Stimulated activated CD4-positive, alpha-beta T cell treated with anti-CD3 and anti-CD28 coated beads, Interleukin-12 subunit alpha, Interleukin-12 subunit beta, amount 100 ng/mL, for 24 hours (primary cell): ENCODE measurements at regions not wholly inside any gene's neighbourhood (a gene's known extent, or its start where the extent isn't known, plus 50 kb on each side); places are given as distances from the start of the nearest gene placed in this dataset.
"Not testable (repeated sequence)": the region's sequence is repeated elsewhere in the genome, so short reads cannot be mapped to it uniquely, and the experiment has no call there.

Experiments
- DNase-seq, 2 experiments: peaks; one replicate each; pipeline ENCODE4 v3.0.0-alpha.2; 2020; ENCODE audit warnings: low read depth in 2 of 2

DNA sequence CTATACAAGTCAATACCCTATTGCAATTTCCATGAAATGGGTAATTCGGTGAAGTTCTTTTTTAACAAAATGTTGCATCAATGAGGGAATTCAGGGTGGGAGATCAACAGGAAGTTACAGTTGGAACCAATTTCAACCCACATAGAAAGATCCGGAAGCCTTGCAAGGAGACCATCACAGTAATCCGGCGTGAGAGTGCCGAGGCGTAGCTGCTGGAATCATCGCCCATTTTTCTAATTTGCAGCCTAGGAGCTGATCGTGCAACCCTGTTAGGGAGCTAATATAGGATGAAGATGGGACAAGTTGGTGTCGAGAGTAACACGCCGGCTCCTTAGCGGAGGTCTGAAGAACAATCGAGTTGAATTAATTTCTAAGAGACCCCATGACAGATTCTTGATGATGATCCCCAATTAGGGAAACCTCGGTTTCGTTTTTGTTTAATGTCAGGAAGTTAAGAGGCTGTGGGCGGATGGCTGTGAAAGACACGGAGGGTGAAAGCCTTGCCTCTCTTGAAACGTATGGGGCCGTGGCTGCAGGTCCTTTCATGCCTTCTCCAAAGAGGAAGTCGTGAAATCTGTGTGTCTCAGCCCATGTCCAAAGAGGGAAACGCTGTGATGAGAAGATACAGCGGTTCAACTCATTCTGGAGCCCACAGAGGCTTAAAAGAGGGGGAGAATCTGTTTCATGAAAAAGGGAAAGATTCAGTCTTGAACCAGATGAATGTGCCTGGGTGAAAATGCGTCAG is 51.2 kb upstream of the CARD11 start:
- no peak for DNase-seq

DNA sequence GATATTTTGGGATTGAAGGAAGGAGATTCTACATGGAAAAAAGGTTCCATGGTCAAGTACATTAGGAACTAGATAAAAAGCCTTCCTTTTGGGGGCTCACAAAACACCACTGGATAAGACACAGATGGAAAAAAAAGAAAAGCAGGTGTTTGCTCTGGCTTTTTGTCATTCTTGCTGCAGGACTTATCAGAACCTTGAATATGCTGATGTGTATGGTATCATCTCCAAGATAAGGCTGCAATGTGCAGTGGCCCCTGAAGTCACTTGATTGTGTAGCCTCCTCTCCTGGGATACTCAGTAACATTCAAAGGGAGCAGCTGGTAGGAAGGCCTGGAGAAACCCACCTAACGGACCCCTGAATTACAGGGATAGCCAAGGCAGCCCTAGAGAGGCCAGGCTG is 54.1 kb upstream of the CARD11 start:
- no peak for DNase-seq

DNA sequence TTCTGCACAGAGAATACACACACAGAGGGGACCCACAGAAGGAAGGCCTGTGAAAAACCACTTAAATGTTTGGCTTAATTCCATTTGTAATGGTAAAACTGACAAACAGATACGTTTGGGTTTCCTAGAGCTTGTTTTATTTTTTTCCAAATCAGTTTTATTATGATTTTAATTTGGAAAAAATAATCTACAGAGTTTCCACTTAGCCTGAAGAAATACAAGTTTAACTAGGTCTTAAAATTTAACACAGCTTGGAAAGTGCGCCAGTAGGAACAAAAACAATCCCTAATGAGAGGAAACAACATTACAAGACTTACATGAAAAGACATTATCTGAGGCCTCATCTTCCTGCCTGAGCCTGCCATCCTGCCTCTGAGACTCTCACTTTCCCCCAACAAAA is 58.5 kb upstream of the CARD11 start:
- DNase-seq, result no peak

DNA sequence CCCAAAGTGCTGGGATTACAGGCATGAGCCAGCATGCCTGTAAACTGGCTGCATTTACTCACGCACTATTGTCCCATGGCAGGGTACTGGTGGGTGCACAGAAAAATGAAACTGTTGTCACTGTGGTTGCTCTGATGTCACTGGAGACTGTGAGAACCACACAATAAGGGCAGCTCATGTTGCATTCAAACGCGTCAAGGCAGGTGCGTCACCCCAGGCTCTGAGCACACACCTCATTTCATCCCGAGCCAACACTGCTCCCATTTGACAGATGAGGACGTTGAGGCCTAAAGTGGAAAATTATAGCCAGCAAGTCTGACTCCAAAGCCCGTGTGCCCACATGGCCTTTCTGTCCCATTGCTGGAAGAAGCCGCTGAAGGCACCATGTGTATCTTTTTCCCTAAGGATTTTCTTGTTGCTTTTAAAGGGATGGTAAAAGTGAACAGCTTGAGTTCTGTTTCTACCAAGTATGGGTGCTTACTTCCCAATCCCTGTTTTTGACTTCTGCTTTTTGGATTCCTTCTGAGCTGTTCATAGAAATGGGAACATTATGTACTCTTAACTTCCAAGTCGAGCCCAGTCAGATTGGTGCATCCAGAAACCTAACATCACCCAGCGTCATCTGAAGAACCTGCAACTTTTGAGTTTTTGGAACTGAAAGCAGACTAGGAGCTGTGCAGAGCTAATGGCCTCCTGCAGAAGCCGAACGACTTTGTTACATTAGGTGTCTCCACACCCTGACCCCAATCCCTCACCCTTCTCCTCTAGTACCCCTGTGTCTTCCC is 60.1 kb upstream of the CARD11 start:
- no peak for DNase-seq

DNA sequence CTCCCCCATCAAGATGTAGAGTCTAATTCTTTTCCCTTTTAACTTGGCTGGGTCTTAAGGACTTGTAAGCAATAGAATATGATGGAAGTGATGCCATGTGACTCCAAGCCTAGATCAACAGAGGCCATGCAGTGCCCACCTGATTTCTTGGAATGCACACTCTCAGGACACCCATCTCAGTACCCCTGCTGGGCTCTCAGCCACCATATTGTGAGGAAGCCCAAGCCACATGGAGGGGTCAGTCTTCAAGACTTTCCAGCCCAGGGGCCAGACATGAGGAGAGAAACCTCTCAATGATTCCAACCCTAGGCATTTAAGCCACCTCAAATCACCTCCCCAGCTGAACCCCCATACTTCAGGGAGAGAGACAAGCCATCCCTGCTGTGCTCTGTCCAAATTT is 62.2 kb upstream of the CARD11 start:
- no peak for DNase-seq

DNA sequence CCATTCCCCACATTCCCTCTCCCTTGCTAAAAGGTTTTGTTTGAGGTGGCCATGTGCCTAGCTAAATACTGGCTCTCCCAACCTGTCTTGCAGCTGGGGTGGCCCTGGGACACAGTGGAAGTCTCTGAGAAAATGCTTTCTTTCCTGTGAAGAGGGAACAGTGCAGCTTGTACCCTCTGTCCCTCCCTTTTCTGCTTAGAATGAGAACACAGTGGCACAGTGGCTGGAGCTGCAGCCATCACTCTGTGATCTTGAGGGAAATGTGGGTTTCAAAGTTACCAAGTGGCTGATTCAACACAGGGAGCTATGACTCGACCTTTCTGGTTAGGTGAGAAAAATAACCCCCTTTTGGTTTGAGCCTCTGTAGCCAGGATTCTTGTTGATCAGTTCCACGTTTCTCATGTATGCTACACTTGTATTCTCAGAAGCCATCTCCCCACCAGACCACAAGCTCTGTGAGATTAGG is 62.7 kb upstream of the CARD11 start:
- no peak for DNase-seq

DNA sequence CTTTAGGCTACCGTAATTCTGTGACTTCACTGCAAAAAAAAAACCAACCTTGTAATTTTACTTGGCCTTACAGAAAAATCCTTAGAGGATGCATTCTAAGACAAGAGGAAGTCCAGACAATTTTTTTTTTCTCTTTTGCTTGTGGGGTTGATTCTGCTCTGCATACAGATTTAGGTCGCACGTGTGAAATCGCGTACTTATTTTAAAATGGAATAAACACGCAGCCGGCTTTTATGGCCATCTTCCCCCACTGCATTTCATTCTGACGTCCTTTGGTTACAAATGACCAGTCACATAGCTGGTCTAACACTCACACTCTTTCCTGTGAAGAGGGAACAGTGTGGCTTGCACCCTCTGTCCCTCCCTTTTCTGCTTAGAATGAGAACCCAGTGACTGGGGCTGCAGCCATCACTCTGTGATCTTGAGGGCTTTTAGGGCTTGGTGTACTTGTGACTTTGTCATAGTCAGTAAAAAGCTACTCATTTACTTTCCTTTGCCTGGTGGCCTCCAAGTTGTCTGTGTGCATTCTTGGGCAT is 63.6 kb upstream of the CARD11 start:
- no peak for DNase-seq

DNA sequence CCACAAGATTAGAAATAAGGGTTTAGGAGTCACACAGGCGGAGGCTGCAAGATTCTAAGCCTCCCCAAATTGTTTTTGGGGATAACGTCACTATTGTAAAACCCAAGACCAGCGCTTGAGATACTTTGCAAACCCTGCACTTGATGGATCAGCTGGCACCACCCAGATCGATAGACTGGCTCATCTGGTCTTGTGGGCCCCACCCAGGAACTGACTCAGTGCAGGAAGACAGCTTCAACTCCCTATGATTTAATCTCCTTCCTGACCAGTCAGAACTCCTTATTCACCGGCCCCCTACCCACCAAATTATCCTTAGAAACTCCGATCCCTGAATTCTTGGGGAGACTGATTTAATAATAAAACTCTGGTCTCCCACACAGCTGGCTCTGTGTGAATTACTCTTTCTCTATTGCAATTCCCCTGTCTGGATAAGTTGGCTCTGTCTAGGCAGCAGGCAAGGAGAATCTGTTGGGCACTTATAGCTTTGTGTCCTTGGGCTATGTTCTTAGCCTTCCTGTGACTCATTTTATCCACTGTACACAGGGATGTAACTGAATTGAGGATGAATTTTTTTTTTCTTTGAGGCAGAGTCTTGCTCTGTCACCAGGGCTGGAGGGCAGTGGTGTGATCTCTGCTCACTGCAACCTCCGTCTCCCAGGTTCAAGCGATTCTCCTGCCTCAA is 64.4 kb upstream of the CARD11 start:
- no peak for DNase-seq

DNA sequence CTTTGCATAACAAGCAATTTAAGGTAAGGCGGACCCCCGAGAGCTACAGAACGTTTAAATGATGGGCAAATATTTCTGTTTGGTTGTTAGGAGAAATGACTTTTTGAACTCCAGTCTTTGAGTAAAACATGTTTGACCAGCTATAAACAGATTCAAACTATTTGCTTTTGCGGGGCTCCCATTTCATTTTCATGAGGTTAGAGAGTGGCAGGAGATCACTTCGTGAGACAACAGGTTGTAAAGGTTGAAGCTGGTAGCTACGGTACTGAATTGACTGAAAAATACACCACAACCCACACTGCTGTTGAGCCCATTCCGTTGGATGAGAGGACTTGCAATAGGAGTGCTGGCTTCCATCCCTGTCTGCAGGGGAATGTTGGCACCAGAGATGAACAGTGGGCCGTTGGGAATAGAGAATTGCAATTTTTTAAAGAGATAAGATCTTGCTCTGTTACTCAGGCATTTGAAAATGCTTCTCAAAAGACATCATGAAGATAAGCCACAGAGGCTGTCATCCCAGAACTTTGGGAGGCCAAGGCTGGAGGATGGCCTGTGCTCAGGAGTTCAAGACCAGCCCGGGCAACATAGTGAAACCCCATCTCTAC is 65.7 kb upstream of the CARD11 start:
- DNase-seq, result no peak

DNA sequence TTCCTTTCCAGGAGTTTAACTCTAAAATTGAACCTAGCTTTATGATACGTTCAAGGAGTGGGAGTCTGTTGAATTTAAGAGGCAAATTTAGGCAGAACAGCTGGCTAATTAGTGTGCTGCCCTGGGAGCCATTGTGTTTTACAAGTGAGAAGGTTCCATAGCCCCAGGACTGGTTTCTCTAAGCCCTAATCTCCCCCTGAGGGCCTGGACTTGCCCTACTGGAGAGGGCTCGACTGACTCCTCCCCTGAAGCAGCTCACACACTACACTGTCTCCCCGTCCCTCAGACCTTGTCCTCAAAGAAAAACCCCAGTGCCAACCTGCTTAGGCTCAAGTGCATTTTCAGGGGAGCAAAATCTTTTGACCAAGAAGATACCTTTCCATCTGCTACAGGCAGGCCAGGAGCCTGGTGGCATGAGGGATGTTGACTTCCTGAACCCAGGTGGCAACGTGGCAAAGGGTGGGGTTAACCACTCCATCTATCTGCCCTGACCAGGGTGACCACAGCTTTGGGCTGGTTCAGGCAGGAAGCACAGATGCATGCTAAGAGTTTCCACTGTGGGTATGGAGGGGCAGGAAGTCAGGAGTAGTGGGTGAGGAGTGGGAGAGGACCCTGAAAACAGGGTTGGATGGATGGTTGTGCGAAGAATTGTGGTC is 68.9 kb upstream of the CARD11 start:
- no peak for DNase-seq

DNA sequence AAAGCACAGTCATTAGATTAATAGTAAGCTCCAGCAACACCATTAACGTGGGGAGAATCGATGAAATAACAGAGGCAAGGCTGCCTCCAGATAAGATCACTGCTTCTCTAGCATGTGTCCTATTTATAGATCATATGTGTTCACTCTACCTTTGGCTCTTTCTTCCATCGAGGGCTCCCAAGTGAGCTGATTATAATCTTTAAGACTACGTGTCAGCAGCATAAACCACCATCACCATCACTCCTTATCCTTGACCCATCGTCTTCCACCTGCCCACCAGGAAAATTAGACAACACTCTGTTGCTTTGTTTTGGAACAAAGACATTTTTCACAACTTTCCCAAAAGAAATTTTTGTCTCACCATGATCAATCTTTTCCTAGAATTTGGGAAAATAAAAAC is 71.2 kb upstream of the CARD11 start:
- DNase-seq, result no peak

DNA sequence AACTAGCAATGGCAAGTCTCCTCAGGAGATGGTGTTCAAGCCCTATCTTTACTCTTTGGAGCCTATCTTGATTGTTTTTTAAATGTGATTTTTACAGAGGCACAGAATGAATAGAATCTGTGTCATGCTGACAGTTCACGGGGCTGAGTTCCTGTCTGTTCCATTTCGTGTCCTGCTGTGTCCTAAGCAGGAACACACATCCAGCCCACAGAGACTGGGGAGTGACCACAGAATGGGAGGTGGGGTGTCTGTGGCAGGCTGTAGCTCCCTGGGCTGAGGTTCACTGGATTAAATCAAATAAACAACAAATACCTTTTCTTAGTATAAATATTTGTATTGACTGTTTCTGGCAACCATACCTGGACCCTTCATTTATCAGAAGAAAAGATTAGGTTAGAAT is 73.4 kb upstream of the CARD11 start:
- no peak for DNase-seq

DNA sequence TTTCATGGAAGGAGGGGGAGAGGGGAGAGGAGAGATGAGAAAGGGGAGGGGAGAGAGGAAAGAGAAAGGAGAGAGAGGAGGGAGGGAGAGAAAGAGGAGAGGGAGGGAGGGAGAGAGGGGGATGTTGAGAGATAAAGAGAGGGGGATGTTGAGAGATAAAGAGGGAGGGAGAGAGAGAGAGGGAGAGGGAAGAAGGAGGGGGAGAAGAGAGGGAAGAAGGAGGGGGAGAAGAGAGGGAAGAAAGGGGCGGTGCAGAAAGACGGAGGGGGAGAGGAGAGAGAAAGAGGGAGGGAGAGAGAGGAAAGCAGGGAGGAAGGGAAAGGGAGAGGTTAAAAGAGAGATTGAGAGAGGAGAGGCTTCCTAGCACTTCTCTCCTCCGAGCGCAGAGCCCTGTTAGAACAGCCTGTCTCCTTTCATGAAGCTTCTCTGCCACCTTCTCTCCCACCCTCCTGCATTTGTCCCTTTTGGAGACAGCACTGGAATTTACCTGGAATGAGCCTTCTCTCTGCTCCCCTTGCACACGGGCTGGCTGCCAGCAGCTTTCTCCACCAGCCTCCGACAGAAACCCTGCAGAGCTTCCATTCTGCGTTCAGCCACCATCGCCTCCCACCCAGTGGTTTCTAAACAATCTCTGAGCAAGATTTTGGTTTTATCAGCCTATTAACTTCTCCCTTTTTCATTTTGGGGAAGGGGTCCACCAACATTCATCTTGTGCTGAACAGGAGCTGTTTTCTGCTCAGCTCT is 74.0 kb upstream of the CARD11 start:
- no peak for DNase-seq

DNA sequence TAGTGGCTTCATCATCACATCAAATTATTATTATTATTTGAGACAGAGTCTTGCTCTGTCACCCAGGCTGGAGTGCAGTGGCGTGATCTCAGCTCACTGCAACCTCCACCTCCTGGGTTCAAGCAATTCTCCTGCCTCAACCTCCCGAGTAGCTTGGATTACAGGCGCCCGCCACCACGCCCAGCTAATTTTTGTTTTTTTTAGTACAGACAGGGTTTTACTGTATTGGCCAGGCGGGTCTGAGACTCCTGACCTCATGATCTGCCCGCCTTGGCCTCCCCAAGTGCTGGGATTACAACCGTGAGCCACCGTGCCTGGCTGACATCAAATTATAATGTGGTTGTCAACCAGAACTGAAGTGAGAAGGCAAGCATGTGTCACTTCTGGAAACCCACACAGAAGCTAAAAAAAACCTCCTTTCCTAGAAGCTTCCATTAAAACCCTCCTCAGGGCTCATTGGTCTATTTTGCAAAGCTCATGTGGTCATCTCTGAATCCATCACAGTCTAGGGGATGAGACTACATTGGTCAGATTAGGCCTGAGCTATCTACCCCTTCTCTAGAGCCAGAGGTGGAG is 75.8 kb upstream of the CARD11 start:
- DNase-seq, result not testable (repeated sequence)

DNA sequence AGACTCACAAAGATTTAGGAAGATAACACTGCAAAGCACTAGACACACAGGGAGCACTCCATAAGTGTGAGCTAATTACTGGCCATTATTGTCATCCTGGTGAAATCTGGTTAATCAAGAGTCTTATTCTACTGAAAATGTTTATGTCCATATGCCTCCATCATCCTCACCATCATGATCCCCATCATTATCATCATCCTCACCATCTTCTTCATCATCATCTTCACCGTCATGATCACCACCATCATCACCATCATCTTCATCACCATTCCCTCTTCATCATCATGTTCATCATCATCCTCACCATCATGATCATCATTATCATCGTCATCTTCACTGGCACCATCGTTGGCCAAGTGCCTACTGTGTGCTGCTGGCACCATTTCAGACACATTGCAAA is 76.3 kb upstream of the CARD11 start:
- no peak for DNase-seq

DNA sequence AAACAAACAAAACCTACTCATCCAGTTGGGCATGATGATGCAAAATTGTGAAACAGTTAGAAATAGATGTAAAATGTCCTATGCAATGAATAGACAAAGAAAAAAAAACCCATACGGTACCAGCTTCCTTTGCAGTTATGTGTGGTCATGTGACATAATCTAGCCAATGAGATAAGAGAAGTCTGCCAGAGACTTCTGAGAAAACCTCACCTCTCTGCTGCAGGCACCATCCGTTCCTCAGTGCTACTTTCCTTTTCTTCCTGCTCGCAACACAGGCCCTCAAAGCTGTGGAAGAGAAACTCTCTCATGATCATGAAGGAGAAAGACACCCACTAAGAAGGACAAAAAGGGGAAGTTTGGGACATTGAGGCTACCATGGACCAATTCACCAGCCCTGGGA is 76.8 kb upstream of the CARD11 start:
- DNase-seq, result no peak

DNA sequence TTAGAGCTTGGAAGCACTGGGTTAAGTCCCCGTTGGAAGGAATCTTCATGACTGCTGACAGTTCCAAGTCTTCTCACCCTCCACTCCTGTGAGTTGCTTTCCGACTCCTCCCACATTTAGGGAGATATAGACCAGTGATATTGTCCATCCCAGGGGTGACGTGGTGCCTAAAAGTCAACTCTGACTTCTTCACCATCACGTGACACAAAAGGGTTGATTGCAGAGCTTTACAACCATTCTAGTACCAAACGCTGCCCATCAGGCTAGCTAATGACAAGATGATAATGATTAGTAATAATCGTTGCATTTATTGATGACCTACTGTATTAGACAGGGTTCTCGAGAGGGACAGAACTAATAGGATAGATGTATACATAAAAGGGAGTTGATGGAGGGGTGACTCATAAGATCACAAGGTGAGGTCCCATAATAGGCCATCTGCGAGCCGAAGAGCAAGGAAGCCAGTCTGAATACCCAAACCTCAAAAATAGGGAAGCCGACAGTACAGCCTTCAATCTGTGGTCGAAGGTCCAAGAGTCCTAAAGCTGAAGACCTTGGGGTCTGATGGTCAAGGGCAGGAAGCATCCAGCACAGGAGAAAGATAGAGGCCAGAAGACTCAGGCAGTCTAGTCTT is 85.3 kb upstream of the CARD11 start:
- DNase-seq, result no peak

DNA sequence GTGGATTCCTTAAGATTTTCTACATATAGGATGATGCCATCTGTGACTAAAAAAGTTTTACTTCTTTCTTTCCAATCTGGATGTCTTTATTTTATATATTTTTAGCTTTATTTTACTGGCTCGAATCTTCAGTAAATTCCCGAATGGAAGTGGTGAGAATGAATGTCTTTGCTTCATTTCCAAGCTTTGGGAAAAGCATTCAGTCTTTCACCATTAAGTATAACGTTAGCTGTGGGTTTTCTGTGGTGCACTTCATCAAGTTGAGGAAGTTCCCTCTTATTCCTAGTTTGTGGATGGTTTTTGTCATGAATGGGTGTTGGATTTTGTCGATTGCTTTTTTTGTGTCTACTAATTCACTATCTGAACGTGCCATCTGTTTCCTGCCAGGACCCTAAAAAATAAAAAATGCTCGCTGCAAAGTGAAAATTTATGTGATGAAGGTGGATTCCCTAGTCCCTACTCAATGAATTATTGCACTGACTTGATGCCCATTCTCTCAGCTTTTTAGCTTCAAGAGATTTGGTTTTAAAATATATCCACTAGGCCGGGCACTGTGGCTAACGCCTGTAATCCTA is 90.2 kb upstream of the CARD11 start:
- no peak for DNase-seq

DNA sequence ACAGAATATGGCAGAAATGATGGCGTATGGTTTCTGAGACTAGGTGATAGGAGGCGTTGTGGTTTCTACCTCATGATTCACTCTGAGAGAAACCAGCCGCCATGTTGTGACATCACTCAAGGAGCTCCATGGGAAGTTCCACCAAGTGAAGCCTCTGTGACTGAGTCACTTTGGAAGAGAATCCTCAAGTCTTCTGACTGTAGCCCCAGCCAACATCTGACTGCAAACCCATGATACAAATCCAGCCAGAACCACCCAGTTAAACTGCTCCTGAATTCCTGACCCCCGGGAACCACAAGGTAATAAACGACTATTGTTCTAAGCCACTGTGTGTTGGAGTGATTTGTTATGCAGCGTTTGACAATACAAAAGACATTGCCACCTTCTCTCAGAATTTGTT is 91.1 kb upstream of the CARD11 start:
- no peak for DNase-seq

DNA sequence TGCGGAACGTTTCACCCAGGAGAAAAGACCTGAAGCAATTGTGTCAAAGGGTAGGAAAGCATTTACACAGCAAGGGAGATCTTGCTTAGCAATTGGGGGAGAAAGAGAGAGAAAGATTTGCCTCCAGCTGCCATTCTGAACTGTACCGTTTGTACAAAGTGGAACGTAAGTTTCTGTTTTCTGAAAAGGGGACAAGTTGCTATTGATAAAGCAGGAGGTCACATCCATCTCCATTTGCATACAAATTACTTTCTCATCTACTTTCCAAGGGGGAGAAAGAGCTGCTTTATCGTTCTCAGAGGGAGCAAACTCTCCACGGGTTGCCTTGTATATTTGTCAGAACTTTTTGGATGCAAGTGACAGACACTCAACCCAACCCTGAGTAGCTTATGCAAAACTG is 92.0 kb upstream of the CARD11 start:
- DNase-seq, result no peak
